Thyroid gland (tissue), 4 donors: ENCODE measurements at regions not wholly inside any gene's neighbourhood (a gene's known extent, or its start where the extent isn't known, plus 50 kb on each side); places are given as distances from the start of the nearest gene placed in this dataset.

ENCODE experiments used
- DNase-seq, 2 donors: peaks; one replicate each; pipeline ENCODE4 v3.0.0-alpha.2; 2019
- H3K27ac ChIP-seq, 3 donors: fragments of 200-600 bp; sonication (generic); 1 replicate in 2 of 3; 2 replicates in 1 of 3; pipeline ENCODE4 v1.5.1; 2016 to 2019; ENCODE audit warnings: mild to moderate bottlenecking in 1 of 3, moderate library complexity in 1 of 3
- H3K27me3 ChIP-seq: fragments of 200-600 bp; sonication (generic); one replicate; pipeline ENCODE4 v1.5.1; 2019
- H3K36me3 ChIP-seq, 2 donors: fragments of 200-600 bp; sonication (generic); one replicate each; pipeline ENCODE4 v1.5.1; 2016 to 2019
- H3K4me1 ChIP-seq, 2 donors: fragments of 200-600 bp; sonication (generic); one replicate each; pipeline ENCODE4 v1.5.1; 2017 to 2019
- H3K4me3 ChIP-seq, 3 donors: fragments of 200-600 bp; sonication (generic); replicated peaks in 1 of 3; 1 replicate in 2 of 3; 2 replicates in 1 of 3; pipeline ENCODE4 v1.5.1; 2016; ENCODE audit warnings: mild to moderate bottlenecking in 1 of 3
- H3K9me3 ChIP-seq: fragments of 200-600 bp; sonication (generic); one replicate; pipeline ENCODE4 v1.5.1; 2017
- CTCF ChIP-seq, 6 experiments: fragments of 200-600 bp in 3 of 6; fragments of 450-650 bp in 3 of 6; sonication (generic) in 3 of 6; IDR thresholded peaks; one replicate each; pipeline ENCODE4 v1.5.1; 2016 to 2019; ENCODE audit warnings: antibody characterized with exemption in 6 of 6, mild to moderate bottlenecking in 2 of 6, inconsistent platforms in 1 of 6, moderate library complexity in 1 of 6
- POLR2A ChIP-seq, 2 donors: fragments of 450-650 bp; IDR thresholded peaks; one replicate each; pipeline ENCODE4 v1.6.1; 2017; ENCODE audit warnings: antibody characterized with exemption in 2 of 2, mild to moderate bottlenecking in 2 of 2, moderate library complexity in 1 of 2
- WGBS, 2 donors: methylation state at CpG; one replicate each; pipeline ENCODE4 v1.1.5; 2017; 5-methylcytosine and 5-hydroxymethylcytosine counted together
- intact Hi-C: fragments of 100-400 bp; cut with DNase I; formaldehyde crosslinking; loops from one replicate; pipeline ENCODE4 v1.15.1; 2023

GRCh38 chr22:17281026-17281425 lies 61.8 kb upstream of the ADA2 start:
- H3K4me1 ChIP-seq: no peaks in the 10 kb centered on the region
- TF ChIP-seq CTCF (IDR thresholded peaks at IDR 0.05): no peak
- no peak for TF ChIP-seq POLR2A (IDR thresholded peaks at IDR 0.05)
- WGBS, 2 donors: 83 to 89% methylated on average over 5 of the region's 5 CpGs
- H3K36me3 ChIP-seq: no peaks in the 10 kb centered on the region
- intact Hi-C loops: no loop called here
- H3K27ac ChIP-seq: no peak overlapping the region
- no peaks in the 10 kb centered on the region for H3K27me3 ChIP-seq
- H3K4me3 ChIP-seq: no peak overlapping the region
- no peaks in the 10 kb centered on the region for H3K9me3 ChIP-seq
- DNase-seq: no peak

- TF ChIP-seq POLR2A (IDR thresholded peaks at IDR 0.05) (no peak), CTCF (IDR thresholded peaks at IDR 0.05) (no peak)
- whole genome bisulfite sequencing, 2 donors: 72 to 75% methylated on average over 4 of the region's 4 CpGs
- no peak for DNase-seq
- Histone ChIP-seq H3K27me3 (no peaks in the 10 kb centered on the region), H3K9me3 (no peaks in the 10 kb centered on the region), H3K36me3 (no peaks in the 10 kb centered on the region), H3K27ac (no peak overlapping the region), H3K4me3 (no peak overlapping the region), H3K4me1 (no peaks in the 10 kb centered on the region)
- intact Hi-C loops: no loop called here
These were observed 53.3 kb upstream of the ADA2 start for GRCh38 chr22:17272511-17272991.

- no peak overlapping the region for H3K27ac ChIP-seq
- TF ChIP-seq CTCF (IDR thresholded peaks at IDR 0.05) (no peak), POLR2A (IDR thresholded peaks at IDR 0.05) (no peak)
- WGBS, 2 donors: 88 to 92% methylated on average over 8 of the region's 8 CpGs
- intact Hi-C loops: no loop called here
- no peak overlapping the region for H3K4me3 ChIP-seq
- no peaks in the 10 kb centered on the region for H3K9me3 ChIP-seq
- DNase-seq: no peak
- no peaks in the 10 kb centered on the region for H3K27me3 ChIP-seq
- no peaks in the 10 kb centered on the region for H3K4me1 ChIP-seq
- H3K36me3 ChIP-seq: no peaks in the 10 kb centered on the region
These were observed 52.6 kb upstream of the ADA2 start for GRCh38 chr22:17271711-17272451.

- Histone ChIP-seq H3K36me3 (no peaks in the 10 kb centered on the region), H3K4me3 (no peak overlapping the region), H3K4me1 (no peaks in the 10 kb centered on the region), H3K9me3 (no peaks in the 10 kb centered on the region), H3K27ac (no peak overlapping the region), H3K27me3 (no peaks in the 10 kb centered on the region)
- intact Hi-C loops: no loop called here
- 59 to 66% methylated on average over 12 to 14 of the region's 14 CpGs for WGBS, 2 donors
- DNase-seq: no peak
- TF ChIP-seq POLR2A (IDR thresholded peaks at IDR 0.05): no peak
- TF ChIP-seq CTCF (IDR thresholded peaks at IDR 0.05): no peak
These were observed 50.5 kb upstream of the ADA2 start for GRCh38 chr22:17269607-17270261.

GRCh38 chr22:17269224-17269606 lies 50.0 kb upstream of the ADA2 start:
- H3K27me3 ChIP-seq: no peaks in the 10 kb centered on the region
- peaks cover 0 to 4% of the 10 kb centered on the region in 2 donors for H3K4me1 ChIP-seq
- TF ChIP-seq POLR2A (IDR thresholded peaks at IDR 0.05): no peak
- no peak for TF ChIP-seq CTCF (IDR thresholded peaks at IDR 0.05)
- no peak overlapping the region for H3K27ac ChIP-seq
- no peaks in the 10 kb centered on the region for H3K36me3 ChIP-seq
- no peak for DNase-seq
- WGBS, 2 donors: 72 to 85% methylated on average over 2 of the region's 2 CpGs
- no peaks in the 10 kb centered on the region for H3K9me3 ChIP-seq
- no peak overlapping the region for H3K4me3 ChIP-seq
- intact Hi-C loops: no loop called here
